GM12874 (cell line): ENCODE measurements at regions not wholly inside any gene's neighbourhood (a gene's known extent, or its start where the extent isn't known, plus 50 kb on each side); places are given as distances from the start of the nearest gene placed in this dataset.

Experiments
- TF ChIP-seq, protein P1 (sequence below): IDR thresholded peaks from 2 replicates; pipeline ENCODE4 v1.5.1; 2011; ENCODE audit warnings: low read depth, mild to moderate bottlenecking, control low read depth, low read length, moderate library complexity; ENCODE audit not compliant: insufficient read depth

GRCh38 chr2:60127191-60127590 is 426.3 kb downstream of the BCL11A start:
- TF ChIP-seq, protein P1, sequence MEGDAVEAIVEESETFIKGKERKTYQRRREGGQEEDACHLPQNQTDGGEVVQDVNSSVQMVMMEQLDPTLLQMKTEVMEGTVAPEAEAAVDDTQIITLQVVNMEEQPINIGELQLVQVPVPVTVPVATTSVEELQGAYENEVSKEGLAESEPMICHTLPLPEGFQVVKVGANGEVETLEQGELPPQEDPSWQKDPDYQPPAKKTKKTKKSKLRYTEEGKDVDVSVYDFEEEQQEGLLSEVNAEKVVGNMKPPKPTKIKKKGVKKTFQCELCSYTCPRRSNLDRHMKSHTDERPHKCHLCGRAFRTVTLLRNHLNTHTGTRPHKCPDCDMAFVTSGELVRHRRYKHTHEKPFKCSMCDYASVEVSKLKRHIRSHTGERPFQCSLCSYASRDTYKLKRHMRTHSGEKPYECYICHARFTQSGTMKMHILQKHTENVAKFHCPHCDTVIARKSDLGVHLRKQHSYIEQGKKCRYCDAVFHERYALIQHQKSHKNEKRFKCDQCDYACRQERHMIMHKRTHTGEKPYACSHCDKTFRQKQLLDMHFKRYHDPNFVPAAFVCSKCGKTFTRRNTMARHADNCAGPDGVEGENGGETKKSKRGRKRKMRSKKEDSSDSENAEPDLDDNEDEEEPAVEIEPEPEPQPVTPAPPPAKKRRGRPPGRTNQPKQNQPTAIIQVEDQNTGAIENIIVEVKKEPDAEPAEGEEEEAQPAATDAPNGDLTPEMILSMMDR: no peak

DNA sequence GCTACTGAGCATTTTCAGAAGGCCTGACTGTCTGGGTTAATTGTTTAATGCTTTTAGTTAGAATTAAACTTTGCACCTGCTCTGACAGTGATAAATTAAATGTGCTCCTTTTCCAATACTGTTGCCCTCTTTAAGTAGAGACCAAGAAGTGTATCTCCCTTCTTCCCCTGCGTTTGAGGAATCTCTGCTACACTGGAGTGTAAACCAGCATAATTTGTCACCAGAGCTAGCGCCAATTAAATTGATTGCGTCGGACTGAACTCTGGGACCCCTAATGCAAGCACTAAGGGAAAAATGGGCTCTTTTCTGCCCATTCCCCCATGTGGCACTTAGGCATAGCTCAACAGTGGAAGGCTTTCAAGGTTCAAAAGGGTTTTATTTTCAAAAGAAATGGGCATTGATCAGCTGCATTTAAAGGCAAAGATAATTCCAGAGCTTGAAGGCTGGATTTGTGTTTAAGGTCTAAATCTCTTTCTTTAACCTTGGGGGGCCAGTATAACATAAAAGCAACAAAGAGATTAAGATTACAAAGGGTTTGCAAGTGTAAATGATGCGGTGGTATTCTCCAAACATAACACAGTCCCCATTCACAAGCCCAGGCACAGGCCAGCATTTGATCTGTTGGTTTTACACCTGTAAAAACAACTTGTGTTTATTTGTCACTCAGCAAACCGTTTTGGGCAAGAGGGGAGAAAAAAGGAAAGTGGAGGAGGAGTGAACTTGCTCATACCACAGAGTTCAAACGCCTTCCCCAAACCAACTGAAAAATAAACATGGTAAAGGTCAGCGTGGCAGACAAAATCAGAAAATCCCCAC is 427.6 kb downstream of the BCL11A start:
- TF ChIP-seq, protein P1: no peak

- TF ChIP-seq, protein P1: no peak
These were observed 433.7 kb downstream of the BCL11A start for GRCh38 chr2:60119778-60120177.

GRCh38 chr2:60118917-60119316 is 434.5 kb downstream of the BCL11A start:
- TF ChIP-seq, protein P1: no peak

DNA sequence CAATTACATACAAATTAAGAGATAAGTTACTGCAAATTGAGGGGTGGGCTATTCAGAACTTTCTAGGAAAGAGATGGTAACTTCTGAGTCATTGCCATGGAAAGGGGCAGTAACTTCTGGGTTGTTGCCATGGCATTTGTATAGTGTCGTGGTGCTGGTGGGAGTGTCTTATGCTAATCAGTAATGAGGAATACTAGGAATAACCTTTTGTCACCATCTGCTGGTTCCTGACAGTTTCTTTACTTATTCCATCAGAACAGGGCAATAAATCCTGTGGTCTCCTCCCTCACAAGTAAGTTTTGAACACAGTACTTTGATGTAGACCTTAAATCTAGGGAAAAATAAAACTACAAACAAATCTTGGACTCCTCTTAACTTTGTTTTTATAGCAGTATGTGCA is 435.4 kb downstream of the BCL11A start:
- TF ChIP-seq, protein P1: no peak

DNA sequence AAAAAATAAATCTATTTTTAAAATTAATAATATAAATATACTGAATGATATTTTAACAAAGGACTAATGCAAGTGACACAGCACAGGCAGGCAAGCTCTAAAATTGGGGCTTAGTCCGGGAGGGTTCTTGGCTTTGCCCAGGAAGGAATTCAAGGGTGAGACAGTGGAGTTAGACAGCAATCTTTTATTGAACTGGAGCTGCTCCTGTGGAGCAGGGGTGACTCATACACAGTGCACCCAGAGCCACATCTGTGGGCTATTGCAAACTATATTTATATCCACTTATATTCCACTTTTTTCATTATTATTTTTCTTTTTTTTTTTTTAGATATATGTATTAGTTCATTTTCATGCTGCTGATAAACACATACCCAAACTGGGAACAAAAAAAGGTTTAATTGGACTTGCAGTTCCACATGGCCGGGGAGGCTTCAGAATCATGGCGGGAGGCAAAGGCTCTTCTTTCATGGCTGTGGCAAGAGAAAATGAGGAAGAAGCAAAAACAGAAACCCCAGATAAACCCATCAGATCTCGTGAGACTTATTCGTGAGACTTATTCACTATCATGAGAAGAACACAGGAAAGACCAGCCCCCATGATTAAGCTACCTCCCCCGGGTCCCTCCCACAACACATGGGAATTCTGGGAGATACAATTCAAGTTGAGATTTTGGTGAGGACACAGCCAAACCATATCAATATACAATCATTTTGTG is 437.1 kb downstream of the BCL11A start:
- TF ChIP-seq, protein P1: no peak

- TF ChIP-seq, protein P1: no peak
These were observed 443.7 kb downstream of the BCL11A start for GRCh38 chr2:60109744-60110143.
